ENCODE measurements at regions not wholly inside any gene's neighbourhood (a gene's known extent, or its start where the extent isn't known, plus 50 kb on each side); places are given as distances from the start of the nearest gene placed in this dataset.

GRCh38 chr9:3049636-3050035, 205.7 kb upstream of the PUM3 start:
- DNase-seq (ENCODE audit: low spot score) = no peak

- DNase-seq (ENCODE audit: low spot score) = no peak
These were observed 204.0 kb upstream of the PUM3 start for GRCh38 chr9:3047912-3048311.

- no peak for DNase-seq (ENCODE audit: low spot score)
These were observed 201.3 kb upstream of the PUM3 start for GRCh38 chr9:3045153-3045552.

GRCh38 chr9:3043369-3043768, 199.5 kb upstream of the PUM3 start:
- DNase-seq (ENCODE audit: low spot score) = no peak

GRCh38 chr9:3040761-3041160, 196.9 kb upstream of the PUM3 start:
- no peak for DNase-seq (ENCODE audit: low spot score)

GRCh38 chr9:3036333-3036700, 192.4 kb upstream of the PUM3 start:
- no peak for DNase-seq (ENCODE audit: low spot score)

- no peak for DNase-seq (ENCODE audit: low spot score)
These were observed 191.9 kb upstream of the PUM3 start for GRCh38 chr9:3035579-3036332.

- DNase-seq (ENCODE audit: low spot score) = no peak
These were observed 189.0 kb upstream of the PUM3 start for GRCh38 chr9:3032898-3033297.

- DNase-seq (ENCODE audit: low spot score) = no peak
These were observed 184.6 kb upstream of the PUM3 start for GRCh38 chr9:3028535-3028934.

GRCh38 chr9:3027210-3027609, 183.3 kb upstream of the PUM3 start:
- DNase-seq (ENCODE audit: low spot score) = no peak

- no peak for DNase-seq (ENCODE audit: low spot score)
These were observed 179.6 kb upstream of the PUM3 start for GRCh38 chr9:3023449-3023848.

GRCh38 chr9:3018691-3019230, 174.9 kb upstream of the PUM3 start:
- DNase-seq (ENCODE audit: low spot score) = no peak

GRCh38 chr9:3018071-3018470, 174.2 kb upstream of the PUM3 start:
- no peak for DNase-seq (ENCODE audit: low spot score)

GRCh38 chr9:3014178-3014577, 170.3 kb upstream of the PUM3 start:
- no peak for DNase-seq (ENCODE audit: low spot score)

- DNase-seq (ENCODE audit: low spot score) = no peak
These were observed 168.9 kb upstream of the PUM3 start for GRCh38 chr9:3012842-3013241.

- DNase-seq (ENCODE audit: low spot score) = no peak
These were observed 168.3 kb upstream of the PUM3 start for GRCh38 chr9:3012245-3012644.

GRCh38 chr9:3008091-3008490, 164.2 kb upstream of the PUM3 start:
- DNase-seq (ENCODE audit: low spot score) = no peak

- no peak for DNase-seq (ENCODE audit: low spot score)
These were observed 163.4 kb upstream of the PUM3 start for GRCh38 chr9:3007326-3007725.

GRCh38 chr9:3006851-3007250, 163.0 kb upstream of the PUM3 start:
- no peak for DNase-seq (ENCODE audit: low spot score)

GRCh38 chr9:3004572-3004971, 160.7 kb upstream of the PUM3 start:
- DNase-seq (ENCODE audit: low spot score) = no peak

GRCh38 chr9:3001311-3001710, 157.4 kb upstream of the PUM3 start:
- no peak for DNase-seq (ENCODE audit: low spot score)

GRCh38 chr9:2992427-2992826, 148.5 kb upstream of the PUM3 start:
- no peak for DNase-seq (ENCODE audit: low spot score)

- DNase-seq (ENCODE audit: low spot score) = no peak
These were observed 147.4 kb upstream of the PUM3 start for GRCh38 chr9:2991292-2991691.

GRCh38 chr9:2987679-2988078, 143.8 kb upstream of the PUM3 start:
- no peak for DNase-seq (ENCODE audit: low spot score)

Data from ecto neural progenitor cell (in vitro differentiated cells).